ENCODE measurements at regions not wholly inside any gene's neighbourhood (a gene's known extent, or its start where the extent isn't known, plus 50 kb on each side); places are given as distances from the start of the nearest gene placed in this dataset.
A peak's percentile ranks its signal among the peaks of the same experiment; 100 is the strongest.
"Not testable (repeated sequence)": the region's sequence is repeated elsewhere in the genome, so short reads cannot be mapped to it uniquely, and the experiment has no call there.

DNA sequence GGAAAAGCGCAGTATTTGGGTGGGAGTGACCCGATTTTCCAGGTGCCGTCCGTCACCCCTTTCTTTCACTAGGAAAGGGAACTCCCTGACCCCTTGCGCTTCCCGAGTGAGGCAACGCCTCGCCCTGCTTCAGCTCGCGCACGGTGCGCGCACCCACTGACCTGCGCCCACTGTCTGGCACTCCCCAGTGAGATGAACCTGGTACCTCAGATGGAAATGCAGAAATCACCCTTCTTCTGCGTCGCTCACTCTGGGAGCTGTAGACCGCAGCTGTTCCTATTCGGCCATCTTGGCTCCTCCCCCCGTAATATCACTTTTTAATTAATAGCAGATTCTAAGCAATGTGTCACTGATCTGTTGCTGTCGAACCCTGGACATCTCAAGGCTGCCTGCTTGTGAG, 294.9 kb downstream of the MYCN start:
- DNase-seq; H3K36me3 Mint-ChIP-seq; ATAC-seq (ENCODE audit: low read depth in 2 of 2); H3K4me1 Mint-ChIP-seq; H3K4me3 Mint-ChIP-seq; H3K27ac Mint-ChIP-seq; H3K9me3 Mint-ChIP-seq: not testable (repeated sequence)
- H3K27me3 Mint-ChIP-seq, result peaks cover 4 to 10% (median 7%) of the 10 kb centered on the region in 3 donors

DNA sequence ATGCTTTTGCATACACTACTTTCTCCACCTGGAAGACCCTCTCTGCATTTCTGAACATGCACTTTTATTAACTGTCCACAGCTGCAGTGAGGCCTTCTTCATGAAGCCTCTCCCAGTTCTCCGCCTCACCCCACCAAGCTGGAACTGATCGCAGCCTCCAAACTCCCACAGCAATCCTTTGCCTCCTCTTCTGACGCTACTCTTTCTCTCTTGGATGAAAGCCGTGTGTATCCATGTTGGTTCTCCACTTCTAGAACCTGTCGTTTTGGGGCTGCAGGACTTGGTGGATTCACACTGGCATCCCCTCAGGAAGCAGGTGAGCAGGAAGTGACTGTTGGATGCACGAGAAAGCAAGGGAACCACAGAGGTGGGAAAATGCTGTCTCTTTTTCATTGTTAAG, 288.6 kb downstream of the MYCN start:
- no peak overlapping the region for H3K27ac Mint-ChIP-seq

DNA sequence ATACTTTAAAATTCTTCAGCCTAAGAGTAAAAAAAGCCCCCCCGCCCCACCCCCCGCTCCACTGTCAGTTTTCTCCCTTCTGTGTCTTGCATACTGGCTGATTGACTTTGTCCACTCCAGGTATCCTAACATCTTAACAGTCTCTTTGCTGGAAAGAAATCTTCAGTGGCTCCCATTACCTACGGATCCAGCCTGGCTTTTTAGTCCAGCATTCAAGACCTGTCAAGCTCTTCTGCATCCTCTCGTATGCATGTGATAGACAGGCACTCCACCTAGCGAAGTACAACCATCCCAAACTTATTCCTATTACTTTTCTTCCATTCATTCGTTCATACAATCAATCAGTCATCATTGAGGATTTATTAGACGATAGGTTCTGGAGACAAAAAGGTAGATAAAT, 288.1 kb downstream of the MYCN start:
- Mint-ChIP-seq H3K4me1 (no peaks in the 10 kb centered on the region), H3K27ac (no peak overlapping the region), H3K27me3 (no peaks in the 10 kb centered on the region), H3K9me3 (peaks cover 0 to 4% (median 0%) of the 10 kb centered on the region in 7 donors), H3K36me3 (no peaks in the 10 kb centered on the region), H3K4me3 (no peak overlapping the region)
- no peak for ATAC-seq (ENCODE audit: low read depth in 2 of 2)
- DNase-seq, result no peak

More for the DNA sequence above, 288.6 kb downstream of the MYCN start:
- Mint-ChIP-seq H3K36me3 (no peaks in the 10 kb centered on the region), H3K4me1 (no peaks in the 10 kb centered on the region), H3K27me3 (no peaks in the 10 kb centered on the region), H3K9me3 (peaks cover 0 to 4% (median 0%) of the 10 kb centered on the region in 7 donors), H3K4me3 (peak overlapping the region in 1 of 8 donors; percentile 53)
- ATAC-seq (ENCODE audit: low read depth in 2 of 2), result no peak
- no peak for DNase-seq

DNA sequence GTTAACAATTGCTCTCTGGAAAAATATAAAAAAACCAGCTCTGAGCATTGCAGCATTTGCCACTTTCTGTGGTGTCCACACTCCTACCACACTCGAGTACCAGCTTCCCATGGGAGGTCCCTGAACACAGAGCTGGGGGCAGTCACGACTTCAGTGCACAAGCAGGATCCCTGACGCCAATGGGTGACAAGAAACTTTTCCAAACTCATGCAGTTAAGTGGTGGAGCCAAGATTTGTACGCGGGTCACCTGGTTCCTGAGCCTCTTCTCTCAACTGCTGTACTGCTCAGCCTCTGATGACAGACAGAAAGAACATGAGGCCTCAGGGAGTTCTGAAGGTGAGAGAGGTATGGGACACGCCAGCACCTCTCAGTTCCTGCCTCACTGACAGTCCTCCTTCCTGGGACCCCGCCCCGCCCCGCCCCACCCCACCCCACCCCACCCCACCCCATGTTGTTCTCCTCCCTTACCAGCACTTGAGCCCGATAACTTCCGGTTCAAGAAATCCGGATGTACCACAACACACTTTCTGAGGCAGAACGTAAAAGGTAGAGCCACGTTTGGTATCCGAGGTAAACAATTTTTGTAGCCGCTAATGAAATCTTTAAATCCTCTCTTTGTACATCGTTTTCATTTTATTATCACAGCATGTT, 287.6 kb downstream of the MYCN start:
- Mint-ChIP-seq H3K36me3 (no peaks in the 10 kb centered on the region), H3K4me3 (no peak overlapping the region), H3K27ac (no peak overlapping the region), H3K27me3 (no peaks in the 10 kb centered on the region), H3K4me1 (no peaks in the 10 kb centered on the region), H3K9me3 (peaks cover 0 to 4% (median 0%) of the 10 kb centered on the region in 7 donors)
- ATAC-seq (ENCODE audit: low read depth in 2 of 2) (no peak), DNase-seq (no peak)

DNA sequence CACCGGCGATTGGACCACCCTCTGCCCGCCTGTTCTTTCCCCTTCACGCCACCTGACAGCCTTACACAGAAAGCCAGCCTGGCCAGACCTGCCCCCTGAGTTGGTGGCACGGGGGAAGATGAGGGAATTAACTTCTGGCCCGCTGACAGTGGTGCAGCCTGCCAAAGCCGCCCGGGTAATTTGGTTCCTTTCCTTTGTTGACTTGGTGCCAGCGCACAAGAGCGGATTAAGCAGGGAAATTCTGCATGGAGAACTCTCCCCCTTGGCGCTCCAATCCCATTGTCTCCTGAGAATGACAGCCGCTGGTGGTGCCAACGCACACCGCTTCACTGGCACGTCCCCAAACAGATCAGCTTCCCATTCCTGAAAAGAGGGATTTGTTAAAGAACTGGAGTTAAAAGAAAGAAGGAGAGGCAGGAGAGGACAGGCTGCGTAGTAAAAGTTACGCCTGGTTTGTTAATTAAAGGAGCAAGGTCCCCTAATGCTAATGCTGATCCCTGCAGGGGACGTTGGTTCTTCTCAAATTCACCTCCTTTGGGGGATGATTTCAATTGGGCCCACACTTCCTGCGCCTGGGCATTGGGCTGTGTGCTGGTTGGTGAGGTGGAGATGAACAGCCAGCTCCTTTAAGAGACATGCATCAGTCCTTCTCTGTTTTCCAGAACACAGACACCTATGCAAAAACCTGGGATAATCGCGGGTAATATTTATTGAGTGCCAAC, 286.8 kb downstream of the MYCN start:
- peaks cover 0 to 4% (median under 1%) of the 10 kb centered on the region in 7 donors for H3K9me3 Mint-ChIP-seq
- no peaks in the 10 kb centered on the region for H3K36me3 Mint-ChIP-seq
- peak overlapping the region in 1 of 6 donors; percentile 60 for H3K27ac Mint-ChIP-seq
- H3K27me3 Mint-ChIP-seq, result no peaks in the 10 kb centered on the region
- ATAC-seq (ENCODE audit: low read depth in 2 of 2), result no peak
- no peak overlapping the region for H3K4me3 Mint-ChIP-seq
- no peaks in the 10 kb centered on the region for H3K4me1 Mint-ChIP-seq
- DNase-seq, result no peak

DNA sequence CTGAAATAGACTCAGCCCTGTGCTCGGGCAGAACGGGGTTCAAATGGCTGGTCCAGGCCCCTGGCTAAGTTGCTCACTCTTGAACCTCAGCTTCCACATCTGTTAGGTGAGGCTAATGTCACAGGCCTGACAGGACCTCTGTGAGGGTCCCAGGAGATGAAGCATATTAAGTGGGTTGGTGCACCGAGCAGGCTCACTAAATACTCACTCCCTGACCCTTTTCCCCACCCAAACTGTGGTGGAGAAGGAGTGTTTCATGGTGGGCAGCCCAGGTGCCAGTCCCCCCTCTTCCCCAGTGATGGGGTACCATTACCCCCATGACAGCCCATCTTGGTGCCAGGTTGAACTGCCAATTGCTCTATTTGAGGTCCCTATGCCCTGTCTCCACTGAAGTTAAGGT, 286.0 kb downstream of the MYCN start:
- Mint-ChIP-seq H3K36me3 (no peaks in the 10 kb centered on the region), H3K9me3 (peaks cover 0 to 9% (median 3%) of the 10 kb centered on the region in 7 donors), H3K4me3 (no peak overlapping the region), H3K27ac (peak overlapping the region in 1 of 6 donors; percentile 32), H3K27me3 (no peaks in the 10 kb centered on the region), H3K4me1 (no peaks in the 10 kb centered on the region)
- ATAC-seq (ENCODE audit: low read depth in 2 of 2) (no peak), DNase-seq (no peak)

DNA sequence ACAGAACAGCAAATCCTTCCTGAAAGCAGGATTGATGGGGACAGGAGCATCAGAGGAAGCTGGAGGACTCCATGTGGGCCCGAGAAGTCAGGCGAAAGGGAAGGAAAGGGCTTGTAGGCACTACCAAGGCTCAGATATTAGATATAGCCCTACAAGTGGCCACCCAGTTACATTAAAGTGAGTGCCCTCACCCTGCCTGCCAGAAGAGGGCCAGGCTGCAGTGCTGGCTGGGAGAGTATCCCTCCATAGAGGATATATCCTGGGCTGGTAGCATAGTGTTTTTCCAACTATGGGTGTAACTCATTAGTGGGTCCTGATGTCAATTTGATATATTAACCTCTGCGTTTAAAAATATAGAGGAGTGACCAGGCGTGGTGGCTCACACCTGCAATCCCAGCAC, 285.2 kb downstream of the MYCN start:
- Mint-ChIP-seq H3K27ac (no peak overlapping the region), H3K4me1 (no peaks in the 10 kb centered on the region), H3K9me3 (peaks cover 0 to 9% (median 3%) of the 10 kb centered on the region in 7 donors), H3K36me3 (no peaks in the 10 kb centered on the region), H3K27me3 (no peaks in the 10 kb centered on the region), H3K4me3 (no peak overlapping the region)
- ATAC-seq (ENCODE audit: low read depth in 2 of 2) (no peak), DNase-seq (no peak)

DNA sequence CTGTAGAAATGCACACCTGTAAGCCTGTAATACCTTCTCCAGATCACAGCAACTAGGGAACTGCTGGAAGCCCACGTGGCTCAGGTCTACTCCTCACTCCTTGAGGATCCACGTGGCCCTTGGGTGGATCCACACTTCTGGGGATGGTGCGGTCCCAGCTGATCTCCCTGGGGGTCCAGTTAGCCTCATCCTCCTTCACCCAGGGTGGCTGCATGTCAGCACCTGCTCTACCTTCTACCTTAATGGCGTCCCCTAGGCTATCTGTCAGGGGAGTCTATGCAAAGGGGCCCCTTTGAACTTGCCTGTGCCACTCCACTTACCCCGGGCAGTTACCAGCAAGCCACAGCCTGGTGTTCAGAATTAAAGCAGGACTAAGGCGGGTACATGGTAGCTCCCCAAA, 284.7 kb downstream of the MYCN start:
- H3K4me3 Mint-ChIP-seq, result no peak overlapping the region
- DNase-seq (no peak), ATAC-seq (ENCODE audit: low read depth in 2 of 2) (no peak)
- no peak overlapping the region for H3K27ac Mint-ChIP-seq
- H3K4me1 Mint-ChIP-seq, result no peaks in the 10 kb centered on the region
- no peaks in the 10 kb centered on the region for H3K36me3 Mint-ChIP-seq
- H3K27me3 Mint-ChIP-seq, result no peaks in the 10 kb centered on the region
- H3K9me3 Mint-ChIP-seq, result peaks cover 0 to 9% (median 3%) of the 10 kb centered on the region in 7 donors

DNA sequence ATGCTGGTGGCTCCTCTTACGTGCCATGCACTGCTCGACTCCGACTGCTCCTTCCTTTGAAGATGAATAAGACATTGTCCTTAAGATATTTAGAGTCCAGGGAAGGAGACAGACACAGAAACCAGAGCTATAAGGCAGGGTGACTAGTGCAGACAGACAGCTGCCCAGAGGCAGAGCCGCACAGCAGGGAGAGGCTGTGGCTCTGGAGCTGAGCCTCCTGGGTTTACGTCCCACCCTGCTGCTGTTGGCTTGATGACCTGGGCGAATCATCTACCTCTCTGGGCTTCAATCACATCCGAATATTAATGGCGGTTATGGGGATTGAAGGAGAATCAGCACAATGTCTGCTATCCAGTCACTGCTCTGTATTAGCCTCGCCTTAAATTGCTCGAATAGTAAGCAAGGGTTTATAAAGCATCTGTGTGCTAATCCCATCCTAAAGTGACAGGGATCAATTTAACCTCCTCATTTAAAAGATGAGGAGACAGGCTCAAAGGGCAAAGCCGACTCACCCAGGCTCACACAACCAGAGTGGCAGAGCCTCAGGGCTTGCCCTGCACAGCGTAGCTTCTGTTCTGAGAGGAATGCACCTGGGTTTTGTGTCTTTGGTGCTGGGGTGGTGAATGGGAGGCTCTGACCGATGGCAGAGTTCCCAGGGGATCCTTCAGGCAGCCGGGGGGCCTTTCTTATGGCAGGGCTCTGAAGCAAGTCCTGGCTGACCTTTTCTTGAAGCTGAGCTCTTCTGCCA, 284.1 kb downstream of the MYCN start:
- ATAC-seq (ENCODE audit: low read depth in 2 of 2) (no peak), DNase-seq (no peak)
- Mint-ChIP-seq H3K4me3 (no peak overlapping the region), H3K27me3 (no peaks in the 10 kb centered on the region), H3K36me3 (no peaks in the 10 kb centered on the region), H3K9me3 (peaks cover 0 to 9% (median 3%) of the 10 kb centered on the region in 7 donors), H3K4me1 (no peaks in the 10 kb centered on the region), H3K27ac (no peak overlapping the region)

DNA sequence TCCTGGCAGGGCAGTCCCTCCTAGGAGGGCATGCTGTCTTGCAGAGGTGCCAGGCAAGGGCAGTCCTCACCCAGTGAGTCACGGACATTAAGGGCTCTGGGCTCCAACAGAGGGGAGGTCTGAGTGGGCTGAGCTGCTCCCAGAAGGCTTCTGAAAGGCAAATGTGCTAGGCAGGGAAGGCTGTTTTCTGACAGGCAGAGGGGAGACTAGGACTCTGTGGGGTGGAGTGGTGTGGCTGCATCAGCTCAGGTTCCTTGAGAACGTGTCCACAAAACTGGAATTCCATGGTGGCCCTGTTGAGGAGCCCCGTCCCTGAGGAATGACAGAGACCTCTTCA, 283.5 kb downstream of the MYCN start:
- Mint-ChIP-seq H3K9me3 (peaks cover 0 to 9% (median 3%) of the 10 kb centered on the region in 7 donors), H3K36me3 (no peaks in the 10 kb centered on the region), H3K4me1 (no peaks in the 10 kb centered on the region), H3K27me3 (no peaks in the 10 kb centered on the region), H3K4me3 (no peak overlapping the region), H3K27ac (peak overlapping the region in 1 of 6 donors; percentile 40)
- ATAC-seq (ENCODE audit: low read depth in 2 of 2), result no peak
- no peak for DNase-seq

DNA sequence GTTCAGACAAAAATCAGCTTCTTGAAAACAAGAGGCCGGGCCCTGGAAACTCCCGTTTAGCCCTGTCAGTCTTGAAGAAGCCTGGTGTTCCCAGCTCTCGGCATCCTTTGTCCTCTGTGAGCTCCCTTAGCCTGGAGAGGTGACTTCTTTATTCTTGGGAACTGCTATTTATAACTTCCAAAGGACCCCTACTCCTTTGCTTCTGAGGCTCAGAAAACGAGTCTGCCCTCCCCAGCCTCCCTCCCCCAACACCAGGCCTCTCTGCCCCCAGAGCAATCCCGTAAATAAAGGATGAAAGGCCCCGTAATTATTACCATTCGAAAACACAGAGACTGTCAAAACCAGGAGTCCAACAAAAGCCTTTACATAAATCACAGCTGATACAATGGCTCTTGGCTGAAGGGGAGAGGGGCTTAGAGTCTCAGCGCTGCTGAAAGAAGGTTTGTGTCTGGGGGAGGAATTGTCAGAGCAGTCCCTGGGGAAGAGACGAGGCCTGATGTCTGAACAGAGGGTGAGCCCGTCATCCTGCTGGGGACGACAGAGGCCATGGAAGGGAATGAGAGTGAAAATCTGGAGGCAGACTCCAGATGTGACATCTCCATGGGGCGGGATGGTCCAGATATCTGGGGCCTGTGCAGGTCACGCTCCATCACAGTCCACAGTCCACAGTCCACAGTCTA, 283.0 kb downstream of the MYCN start:
- H3K4me3 Mint-ChIP-seq, result no peak overlapping the region
- H3K9me3 Mint-ChIP-seq, result peaks cover 0 to 9% (median 2%) of the 10 kb centered on the region in 7 donors
- DNase-seq (no peak), ATAC-seq (ENCODE audit: low read depth in 2 of 2) (no peak)
- peak overlapping the region in 1 of 6 donors; percentile 40 for H3K27ac Mint-ChIP-seq
- no peaks in the 10 kb centered on the region for H3K36me3 Mint-ChIP-seq
- no peaks in the 10 kb centered on the region for H3K4me1 Mint-ChIP-seq
- H3K27me3 Mint-ChIP-seq, result no peaks in the 10 kb centered on the region

DNA sequence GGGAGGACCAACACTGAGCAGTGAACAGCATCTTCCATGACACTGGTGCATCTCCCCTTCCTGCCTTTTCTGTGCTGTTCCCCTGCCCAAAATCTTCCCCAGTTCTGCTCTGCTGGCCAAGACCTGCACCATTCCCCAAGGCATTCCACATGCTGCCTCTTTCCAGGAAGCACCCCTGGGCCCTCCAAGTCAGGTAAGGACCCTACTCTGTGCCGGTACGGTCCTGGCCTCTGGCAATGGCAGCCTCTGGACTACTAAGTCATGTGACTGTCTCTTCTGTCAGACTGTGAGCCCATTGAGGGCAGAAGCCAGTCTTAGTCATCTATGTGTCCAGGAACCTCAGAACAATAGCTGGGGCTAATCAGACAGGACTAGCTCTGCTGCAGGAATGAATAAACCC, 282.0 kb downstream of the MYCN start:
- H3K9me3 Mint-ChIP-seq, result peaks cover 0 to 9% (median 2%) of the 10 kb centered on the region in 7 donors
- H3K27me3 Mint-ChIP-seq, result no peaks in the 10 kb centered on the region
- no peak for ATAC-seq (ENCODE audit: low read depth in 2 of 2)
- H3K36me3 Mint-ChIP-seq, result no peaks in the 10 kb centered on the region
- DNase-seq, result no peak
- H3K4me3 Mint-ChIP-seq, result no peak overlapping the region
- no peaks in the 10 kb centered on the region for H3K4me1 Mint-ChIP-seq
- H3K27ac Mint-ChIP-seq, result no peak overlapping the region

DNA sequence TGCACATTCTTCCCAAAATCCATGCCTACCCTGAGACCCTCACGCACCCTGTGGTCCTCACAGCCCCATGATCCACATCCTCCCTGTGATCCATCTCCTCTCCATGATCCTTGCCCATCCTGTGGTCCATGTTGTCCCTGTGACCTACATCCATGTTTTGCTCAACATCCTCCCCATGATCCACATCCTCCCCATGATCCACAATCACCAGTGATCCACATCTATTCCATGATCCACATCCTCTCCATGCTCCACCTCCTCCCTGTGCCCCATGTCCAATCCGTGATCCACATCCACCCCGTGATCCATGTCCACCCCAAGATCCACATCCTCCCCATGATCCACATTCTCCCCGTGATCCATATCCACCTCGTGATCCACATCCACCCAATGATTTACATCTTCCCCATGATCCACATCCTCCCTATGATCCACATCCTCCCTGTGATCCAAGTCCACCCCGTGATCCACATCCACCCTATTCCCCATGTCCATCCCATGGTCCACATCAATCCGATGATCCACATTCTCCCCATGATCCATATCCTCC, 281.2 kb downstream of the MYCN start:
- ATAC-seq (ENCODE audit: low read depth in 2 of 2), result no peak
- H3K27me3 Mint-ChIP-seq, result no peaks in the 10 kb centered on the region
- no peak overlapping the region for H3K4me3 Mint-ChIP-seq
- peaks cover 0 to 9% (median 2%) of the 10 kb centered on the region in 7 donors for H3K9me3 Mint-ChIP-seq
- H3K4me1 Mint-ChIP-seq, result no peaks in the 10 kb centered on the region
- H3K27ac Mint-ChIP-seq, result no peak overlapping the region
- no peaks in the 10 kb centered on the region for H3K36me3 Mint-ChIP-seq
- no peak for DNase-seq
